Liver (tissue), 8 donors: ENCODE measurements at regions not wholly inside any gene's neighbourhood (a gene's known extent, or its start where the extent isn't known, plus 50 kb on each side); places are given as distances from the start of the nearest gene placed in this dataset.

Experiments used
- DNase-seq: peaks from one replicate; pipeline ENCODE4 v3.0.0-alpha.2; 2017; ENCODE audit warnings: low spot score
- H3K27ac ChIP-seq, 2 donors: one replicate each; pipeline ENCODE4 v1.7.0; 2013; ENCODE audit warnings: inconsistent platforms in 2 of 2, low read length in 2 of 2, control low read depth in 1 of 2, low read depth in 1 of 2, mild to moderate bottlenecking in 1 of 2
- H3K27me3 ChIP-seq, 4 donors: one replicate each; pipeline versions ENCODE4 v1.6.1 to v1.7.0; 2013; ENCODE audit warnings: low read length in 3 of 4, inconsistent platforms in 1 of 4, mild to moderate bottlenecking in 1 of 4, moderate library complexity in 1 of 4; ENCODE audit not compliant: control insufficient read depth in 4 of 4, insufficient read depth in 4 of 4
- H3K36me3 ChIP-seq, 4 donors: one replicate each; pipeline versions ENCODE4 v1.6.1 to v1.7.0; 2013; ENCODE audit warnings: low read length in 3 of 4, mild to moderate bottlenecking in 3 of 4, low read depth in 1 of 4, moderate library complexity in 1 of 4; ENCODE audit not compliant: control insufficient read depth in 4 of 4, insufficient read depth in 3 of 4
- H3K4me1 ChIP-seq, 4 donors: one replicate each; pipeline versions ENCODE4 v1.6.1 to v1.7.0; 2013; ENCODE audit warnings: low read length in 3 of 4, mild to moderate bottlenecking in 3 of 4, moderate library complexity in 1 of 4; ENCODE audit not compliant: control insufficient read depth in 4 of 4, insufficient read depth in 4 of 4
- H3K4me3 ChIP-seq, 3 donors: one replicate each; pipeline versions ENCODE4 v1.6.1 to v1.7.0; 2013; ENCODE audit warnings: low read length in 3 of 3, control low read depth in 1 of 3, low read depth in 1 of 3, mild to moderate bottlenecking in 1 of 3
- H3K9ac ChIP-seq, 2 donors: one replicate each; pipeline ENCODE4 v1.7.0; 2013; ENCODE audit warnings: low read length in 2 of 2, mild to moderate bottlenecking in 2 of 2, moderate library complexity in 2 of 2, control low read depth in 1 of 2, low read depth in 1 of 2
- H3K9me3 ChIP-seq, 4 donors: one replicate each; pipeline versions ENCODE4 v1.6.1 to v1.7.0; 2013; ENCODE audit warnings: low read length in 3 of 4; ENCODE audit not compliant: control insufficient read depth in 4 of 4
- CTCF ChIP-seq: fragments of 150-350 bp; IDR thresholded peaks from 2 replicates; pipeline ENCODE4 v1.5.1; 2017; ENCODE audit warnings: improper control_type of control experiment, low read depth, low read length; ENCODE audit not compliant: missing input control
- EGR1 ChIP-seq, 2 donors: IDR thresholded peaks; 2 replicates each; pipeline ENCODE4 v1.6.1; 2016 to 2018; ENCODE audit warnings: antibody characterized with exemption in 2 of 2, low read depth in 2 of 2
- FOXA1 ChIP-seq: IDR thresholded peaks from 2 replicates; pipeline ENCODE4 v1.6.1; 2016; ENCODE audit warnings: antibody characterized with exemption
- FOXA2 ChIP-seq: IDR thresholded peaks from 2 replicates; pipeline ENCODE4 v1.6.1; 2016; ENCODE audit warnings: antibody characterized with exemption
- GABPA ChIP-seq, 2 donors: IDR thresholded peaks in 1 of 2; conservative IDR thresholded peaks in 1 of 2; 2 replicates each; pipeline ENCODE4 v1.6.1; 2016; ENCODE audit warnings: antibody characterized with exemption in 2 of 2, mild to moderate bottlenecking in 1 of 2, moderate library complexity in 1 of 2
- HNF4A ChIP-seq, 2 donors: conservative IDR thresholded peaks; 2 replicates each; pipeline ENCODE4 v1.6.1; 2016; ENCODE audit warnings: antibody characterized with exemption in 2 of 2, mild to moderate bottlenecking in 2 of 2
- HNF4G ChIP-seq: IDR thresholded peaks from 2 replicates; pipeline ENCODE4 v1.6.1; 2016; ENCODE audit warnings: antibody characterized with exemption
- JUND ChIP-seq, 2 donors: IDR thresholded peaks; 2 replicates each; pipeline ENCODE4 v1.6.1; 2016; ENCODE audit warnings: antibody characterized with exemption in 2 of 2
- NR2F2 ChIP-seq: IDR thresholded peaks from 2 replicates; pipeline ENCODE4 v1.6.1; 2016; ENCODE audit warnings: antibody characterized with exemption
- RAD21 ChIP-seq, 2 donors: IDR thresholded peaks; 2 replicates each; pipeline ENCODE4 v1.6.1; 2016; ENCODE audit warnings: antibody characterized with exemption in 2 of 2, mild to moderate bottlenecking in 2 of 2
- REST ChIP-seq: IDR thresholded peaks from 2 replicates; pipeline ENCODE4 v1.6.1; 2016; ENCODE audit warnings: antibody characterized with exemption, mild to moderate bottlenecking
- RXRA ChIP-seq, 2 donors: IDR thresholded peaks; 2 replicates each; pipeline ENCODE4 v1.6.1; 2017 to 2018; ENCODE audit warnings: antibody characterized with exemption in 2 of 2, mild to moderate bottlenecking in 1 of 2
- SP1 ChIP-seq: IDR thresholded peaks from 2 replicates; pipeline ENCODE4 v1.6.1; 2018; ENCODE audit warnings: antibody characterized with exemption, mild to moderate bottlenecking
- TAF1 ChIP-seq: conservative IDR thresholded peaks from 2 replicates; pipeline ENCODE4 v1.6.1; 2016; ENCODE audit warnings: antibody characterized with exemption, mild to moderate bottlenecking
- ZBTB33 ChIP-seq: IDR thresholded peaks from 2 replicates; pipeline ENCODE4 v1.6.1; 2016; ENCODE audit warnings: antibody characterized with exemption
- WGBS: extraction: QIAGEN DNeasy Blood & Tissue Kit; methylation state at CpG from one replicate; pipeline ENCODE4 v1.1.7; 2013; 5-methylcytosine and 5-hydroxymethylcytosine counted together
- donor health status: healthy.
- donor health status: healthy.
- donor health status: healthy.
- donor health status: healthy.
- donor health status: healthy.

- Histone ChIP-seq H3K4me1 (no peaks in the 10 kb centered on the region), H3K27me3 (no peaks in the 10 kb centered on the region), H3K27ac (no peak overlapping the region), H3K9me3 (no peaks in the 10 kb centered on the region), H3K9ac (no peak overlapping the region), H3K4me3 (no peak overlapping the region), H3K36me3 (no peaks in the 10 kb centered on the region)
- no peak for DNase-seq
- TF ChIP-seq HNF4G (no peak), TAF1 (no peak), JUND (IDR thresholded peaks at IDR 0.05) (no peak), FOXA2 (no peak), SP1 (no peak), EGR1 (IDR thresholded peaks at IDR 0.05; ENCODE audit: low read depth in 2 of 2) (no peak), RAD21 (IDR thresholded peaks at IDR 0.05) (no peak), CTCF (no peak), HNF4A (conservative IDR thresholded peaks at IDR 0.05) (no peak), RXRA (IDR thresholded peaks at IDR 0.05) (no peak), REST (no peak)
- WGBS: 62% methylated on average over 1 of the region's 1 CpG
Measured at GRCh38 chr4:188363196-188363595, 224.0 kb downstream of the TRIML1 start.

- peaks cover 0 to 1% (median 0%) of the 10 kb centered on the region in 4 donors for H3K9me3 ChIP-seq
- no peak for TF ChIP-seq GABPA (IDR thresholded peaks at IDR 0.05 in 1 of 2, conservative IDR thresholded peaks at IDR 0.05 in 1 of 2)
- no peak for TF ChIP-seq HNF4G
- no peak for TF ChIP-seq FOXA1
- no peak for TF ChIP-seq RAD21 (IDR thresholded peaks at IDR 0.05)
- WGBS: 46% methylated on average over 3 of the region's 3 CpGs
Measured at GRCh38 chr4:188370777-188371176, 231.5 kb downstream of the TRIML1 start.

GRCh38 chr4:188372058-188372457 lies 232.8 kb downstream of the TRIML1 start:
- Histone ChIP-seq H3K27ac (no peak overlapping the region), H3K9me3 (peaks cover 0 to 10% (median 5%) of the 10 kb centered on the region in 4 donors), H3K4me3 (no peak overlapping the region), H3K27me3 (peaks cover 0 to 2% (median 0%) of the 10 kb centered on the region in 4 donors), H3K36me3 (no peaks in the 10 kb centered on the region), H3K4me1 (no peaks in the 10 kb centered on the region), H3K9ac (no peak overlapping the region)
- no peak for DNase-seq
- 65% methylated on average over 1 of the region's 1 CpG for WGBS
- no peak for TF ChIP-seq JUND (IDR thresholded peaks at IDR 0.05)
- TF ChIP-seq HNF4G: no peak
- TF ChIP-seq TAF1: no peak
- TF ChIP-seq EGR1 (IDR thresholded peaks at IDR 0.05; ENCODE audit: low read depth in 2 of 2): no peak
- TF ChIP-seq HNF4A (conservative IDR thresholded peaks at IDR 0.05): no peak
- TF ChIP-seq ZBTB33: no peak
- TF ChIP-seq REST: no peak
- TF ChIP-seq RAD21 (IDR thresholded peaks at IDR 0.05): no peak
- TF ChIP-seq NR2F2: no peak

More at GRCh38 chr4:188370777-188371176, 231.5 kb downstream of the TRIML1 start:
- Histone ChIP-seq H3K4me1 (no peaks in the 10 kb centered on the region), H3K9ac (no peak overlapping the region), H3K27ac (no peak overlapping the region), H3K27me3 (peaks cover 0 to 2% (median 0%) of the 10 kb centered on the region in 4 donors), H3K4me3 (no peak overlapping the region), H3K36me3 (no peaks in the 10 kb centered on the region)
- DNase-seq: no peak
